ENCODE measurements at regions not wholly inside any gene's neighbourhood (a gene's known extent, or its start where the extent isn't known, plus 50 kb on each side); places are given as distances from the start of the nearest gene placed in this dataset.

- TF ChIP-seq RAD21 (IDR thresholded peaks at IDR 0.05; ENCODE audit: low read depth) (no peak), ZBTB7A (IDR thresholded peaks at IDR 0.05; ENCODE audit: low read depth) (no peak), USF1 (IDR thresholded peaks at IDR 0.05) (no peak), NFIC (IDR thresholded peaks at IDR 0.05) (no peak), FOXM1 (IDR thresholded peaks at IDR 0.05; ENCODE audit: borderline replicate concordance, low read depth) (no peak), YY1 (IDR thresholded peaks at IDR 0.05; ENCODE audit: low read depth) (no peak), EGR1 (IDR thresholded peaks at IDR 0.05) (no peak), REST (IDR thresholded peaks at IDR 0.05; ENCODE audit: low read depth) (no peak), TEAD4 (IDR thresholded peaks at IDR 0.05) (no peak), TCF12 (IDR thresholded peaks at IDR 0.05; ENCODE audit: low read depth) (no peak), CEBPB (IDR thresholded peaks at IDR 0.05) (no peak), MAX (IDR thresholded peaks at IDR 0.05) (no peak), TAF1 (IDR thresholded peaks at IDR 0.05; ENCODE audit: low read depth) (no peak), CREB1 (IDR thresholded peaks at IDR 0.05; ENCODE audit: low read depth) (no peak), EP300 (IDR thresholded peaks at IDR 0.05; ENCODE audit: borderline replicate concordance) (no peak)
Observed at GRCh38 chr15:46059921-46060594, 425.2 kb downstream of the SQOR start.

- TF ChIP-seq FOXM1 (IDR thresholded peaks at IDR 0.05; ENCODE audit: borderline replicate concordance, low read depth) (no peak), MAX (IDR thresholded peaks at IDR 0.05) (no peak), CREB1 (IDR thresholded peaks at IDR 0.05; ENCODE audit: low read depth) (no peak), USF1 (IDR thresholded peaks at IDR 0.05) (no peak), YY1 (IDR thresholded peaks at IDR 0.05; ENCODE audit: low read depth) (no peak), EGR1 (IDR thresholded peaks at IDR 0.05) (no peak), EP300 (IDR thresholded peaks at IDR 0.05; ENCODE audit: borderline replicate concordance) (no peak), NFIC (IDR thresholded peaks at IDR 0.05) (no peak), CEBPB (IDR thresholded peaks at IDR 0.05) (no peak), RAD21 (IDR thresholded peaks at IDR 0.05; ENCODE audit: low read depth) (no peak)
Observed at GRCh38 chr15:46061002-46061401, 426.2 kb downstream of the SQOR start.

GRCh38 chr15:46077220-46077619, 442.4 kb downstream of the SQOR start:
- TF ChIP-seq FOXM1 (IDR thresholded peaks at IDR 0.05; ENCODE audit: borderline replicate concordance, low read depth) (no peak), CEBPB (IDR thresholded peaks at IDR 0.05) (no peak), YY1 (IDR thresholded peaks at IDR 0.05; ENCODE audit: low read depth) (no peak), RAD21 (IDR thresholded peaks at IDR 0.05; ENCODE audit: low read depth) (no peak), USF1 (IDR thresholded peaks at IDR 0.05) (no peak), TAF1 (IDR thresholded peaks at IDR 0.05; ENCODE audit: low read depth) (no peak), REST (IDR thresholded peaks at IDR 0.05; ENCODE audit: low read depth) (no peak), CREB1 (IDR thresholded peaks at IDR 0.05; ENCODE audit: low read depth) (no peak), ZBTB7A (IDR thresholded peaks at IDR 0.05; ENCODE audit: low read depth) (no peak), NFIC (IDR thresholded peaks at IDR 0.05) (no peak), MAX (IDR thresholded peaks at IDR 0.05) (no peak)

- no peak for TF ChIP-seq FOXM1 (IDR thresholded peaks at IDR 0.05; ENCODE audit: borderline replicate concordance, low read depth)
- no peak for TF ChIP-seq CREB1 (IDR thresholded peaks at IDR 0.05; ENCODE audit: low read depth)
- no peak for TF ChIP-seq NFIC (IDR thresholded peaks at IDR 0.05)
- TF ChIP-seq CEBPB (IDR thresholded peaks at IDR 0.05): no peak
- TF ChIP-seq RAD21 (IDR thresholded peaks at IDR 0.05; ENCODE audit: low read depth): no peak
- TF ChIP-seq TAF1 (IDR thresholded peaks at IDR 0.05; ENCODE audit: low read depth): no peak
- TF ChIP-seq ZBTB7A (IDR thresholded peaks at IDR 0.05; ENCODE audit: low read depth): no peak
- no peak for TF ChIP-seq REST (IDR thresholded peaks at IDR 0.05; ENCODE audit: low read depth)
Observed at GRCh38 chr15:46079046-46079445, 444.2 kb downstream of the SQOR start.
